NCI-H2107 treated with DMSO at 0.1 percent for 48 hours (cell line): ENCODE measurements at regions not wholly inside any gene's neighbourhood (a gene's known extent, or its start where the extent isn't known, plus 50 kb on each side); places are given as distances from the start of the nearest gene placed in this dataset.
"Not testable (repeated sequence)": the region's sequence is repeated elsewhere in the genome, so short reads cannot be mapped to it uniquely, and the experiment has no call there.

Source experiments
- DNase-seq: peaks from one replicate; lab custom pipeline; 2025; ENCODE audit not compliant: unreplicated experiment; lab: John Stamatoyannopoulos, UW

DNA sequence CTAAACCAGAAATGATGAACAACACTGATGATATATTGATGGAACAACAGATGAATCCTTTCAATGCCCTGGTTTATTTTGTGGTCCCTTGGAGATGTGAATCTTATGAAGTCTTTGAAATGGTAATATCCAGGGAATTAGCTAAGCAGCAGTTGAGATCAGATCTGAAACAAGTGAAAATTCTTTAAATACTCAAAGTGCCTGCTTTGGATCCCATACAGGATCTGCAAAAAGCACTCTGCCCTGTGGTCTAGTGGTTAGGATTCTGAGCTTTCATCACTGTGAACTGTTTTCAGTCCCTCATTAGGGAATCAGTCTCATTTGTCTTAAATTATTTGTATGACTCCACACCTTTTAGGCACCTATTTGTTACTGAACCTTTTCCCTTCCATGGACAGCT, 211.3 kb upstream of the TGIF2LY start:
- DNase-seq, result not testable (repeated sequence)

DNA sequence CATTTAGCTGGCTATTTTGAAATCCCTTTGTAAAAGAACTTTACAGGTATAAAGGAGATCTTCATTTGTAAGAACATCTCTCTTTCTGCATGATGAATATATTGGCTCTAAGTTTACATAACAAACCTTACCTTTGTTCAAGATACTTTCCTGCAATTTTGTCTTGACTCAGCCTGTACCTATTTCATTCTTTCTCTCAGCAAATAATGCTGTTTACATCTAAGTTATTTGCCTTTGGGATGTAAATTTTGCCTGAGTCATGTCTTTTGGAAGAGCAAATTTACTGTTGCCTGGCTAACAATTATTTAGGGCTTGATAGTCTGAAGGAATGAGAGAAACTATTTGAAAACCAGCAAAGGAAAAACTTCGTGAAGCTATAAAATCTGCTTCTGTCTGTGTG, 210.4 kb upstream of the TGIF2LY start:
- not testable (repeated sequence) for DNase-seq

DNA sequence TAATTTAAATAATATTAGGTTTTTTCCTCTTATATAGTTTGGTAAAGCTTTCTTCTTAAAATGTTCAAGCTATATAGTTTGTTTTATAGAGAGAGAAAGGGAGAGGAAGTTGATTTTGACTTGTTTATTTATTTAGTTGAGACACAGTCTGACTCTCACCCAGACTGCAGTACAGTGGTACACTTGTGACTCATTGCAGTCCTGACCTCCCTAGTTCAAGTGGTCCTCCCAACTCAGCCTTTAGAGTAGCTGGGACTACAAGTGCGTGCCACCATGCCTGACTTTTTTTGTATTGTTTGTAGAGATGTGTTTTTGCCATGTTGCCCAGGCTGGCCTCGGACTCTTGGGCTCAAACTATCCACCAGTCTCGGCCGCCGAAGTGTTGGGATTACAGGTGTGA, 187.4 kb upstream of the TGIF2LY start:
- not testable (repeated sequence) for DNase-seq

DNA sequence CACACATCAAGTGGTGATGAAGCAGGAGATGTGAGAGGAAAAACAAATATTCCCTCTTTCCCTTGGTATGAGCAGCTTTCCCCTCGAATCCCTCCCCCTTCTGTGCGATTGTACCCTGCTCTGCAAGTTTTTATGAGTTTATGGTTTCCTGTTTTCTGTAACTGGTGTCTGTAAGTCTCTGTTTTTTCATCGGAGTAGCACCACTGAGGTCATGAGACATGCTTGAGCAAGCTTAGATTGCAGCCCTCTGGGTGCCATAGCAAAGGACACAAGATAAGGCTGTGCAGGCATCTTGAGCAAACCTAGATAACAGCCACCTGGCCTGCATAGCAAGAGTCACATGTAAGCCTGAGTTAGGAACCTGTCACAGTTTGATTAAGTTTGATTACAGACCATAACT, 174.6 kb upstream of the TGIF2LY start:
- not testable (repeated sequence) for DNase-seq

- not testable (repeated sequence) for DNase-seq
Measured at GRCh38 chrY:3405585-3405984, 173.3 kb upstream of the TGIF2LY start.

DNA sequence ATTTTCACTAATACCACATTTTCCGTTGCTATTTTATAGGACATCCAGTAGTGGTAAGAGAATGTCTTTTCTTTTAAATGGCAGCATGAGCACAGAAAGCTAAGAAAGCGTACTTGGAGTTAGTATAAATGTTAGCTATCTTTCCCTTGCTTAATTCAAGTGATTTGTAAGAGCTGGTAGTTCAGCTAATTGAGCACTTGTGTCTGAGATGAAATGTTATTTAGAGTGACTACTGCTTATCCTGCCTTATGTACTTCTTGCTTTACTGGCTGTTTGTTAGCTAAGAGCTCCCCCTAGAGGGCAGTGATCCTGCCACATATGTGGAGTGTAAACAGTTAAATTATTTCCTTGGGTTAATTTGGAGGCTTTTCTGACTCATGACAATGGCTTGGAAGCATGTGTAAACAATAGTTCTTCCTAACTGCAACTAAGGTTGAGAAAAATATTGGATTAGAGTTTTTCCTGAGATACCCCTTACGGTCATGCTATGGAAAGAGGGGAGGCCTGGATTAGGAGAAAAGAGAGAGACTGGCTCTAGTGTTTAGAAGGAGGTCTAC, 171.9 kb upstream of the TGIF2LY start:
- DNase-seq, result not testable (repeated sequence)

GRCh38 chrY:3410322-3410892, 168.5 kb upstream of the TGIF2LY start:
- DNase-seq, result not testable (repeated sequence)
